ENCODE measurements at regions not wholly inside any gene's neighbourhood (a gene's known extent, or its start where the extent isn't known, plus 50 kb on each side); places are given as distances from the start of the nearest gene placed in this dataset.

GRCh38 chr6:119865466-119866350 lies 516.1 kb upstream of the MAN1A1 start:
- Histone ChIP-seq H3K27me3 (ENCODE audit: insufficient read depth, low read length, poor library complexity, severe bottlenecking) (no peaks in the 10 kb centered on the region), H3K9me3 (ENCODE audit: low read length) (no peaks in the 10 kb centered on the region), H3K4me1 (ENCODE audit: insufficient read depth, low read length) (no peaks in the 10 kb centered on the region), H3K27ac (ENCODE audit: low read depth, low read length) (no peak overlapping the region), H3K36me3 (ENCODE audit: insufficient read depth, low read length) (no peaks in the 10 kb centered on the region), H3K4me3 (ENCODE audit: low read length) (no peak overlapping the region)
- POLR2A ChIA-PET, result no interaction called here
- CTCF ChIA-PET, result no interaction called here
- H3K4me3 Mint-ChIP-seq, result no peak overlapping the region
- peaks cover 7 to 17% (median 14%) of the 10 kb centered on the region in 5 donors for H3K9me3 Mint-ChIP-seq
- H3K4me1 Mint-ChIP-seq, result no peaks in the 10 kb centered on the region
- peaks cover 12 to 38% of the 10 kb centered on the region in 2 donors for H3K27me3 Mint-ChIP-seq
- H3K27ac Mint-ChIP-seq, result no peak overlapping the region
- no peaks in the 10 kb centered on the region for H3K36me3 Mint-ChIP-seq
- no peak for DNase-seq

GRCh38 chr6:119862719-119863118 lies 513.2 kb upstream of the MAN1A1 start:
- H3K4me3 ChIP-seq (ENCODE audit: low read length), result no peak overlapping the region
- no peaks in the 10 kb centered on the region for H3K36me3 ChIP-seq (ENCODE audit: insufficient read depth, low read length)
- H3K27ac Mint-ChIP-seq, result no peak overlapping the region
- POLR2A ChIA-PET, result no interaction called here
- no peak overlapping the region for H3K4me3 Mint-ChIP-seq
- no peaks in the 10 kb centered on the region for H3K4me1 Mint-ChIP-seq
- H3K27me3 ChIP-seq (ENCODE audit: insufficient read depth, low read length, poor library complexity, severe bottlenecking), result no peaks in the 10 kb centered on the region
- no peaks in the 10 kb centered on the region for H3K4me1 ChIP-seq (ENCODE audit: insufficient read depth, low read length)
- H3K9me3 ChIP-seq (ENCODE audit: low read length), result no peaks in the 10 kb centered on the region
- CTCF ChIA-PET, result no interaction called here
- H3K27me3 Mint-ChIP-seq, result peaks cover 12 to 32% of the 10 kb centered on the region in 2 donors
- no peak for DNase-seq
- no peak overlapping the region for H3K27ac ChIP-seq (ENCODE audit: low read depth, low read length)
- H3K36me3 Mint-ChIP-seq, result no peaks in the 10 kb centered on the region
- peaks cover 7 to 17% (median 14%) of the 10 kb centered on the region in 5 donors for H3K9me3 Mint-ChIP-seq

- no peak for DNase-seq
- Mint-ChIP-seq H3K4me3 (no peak overlapping the region), H3K36me3 (no peaks in the 10 kb centered on the region), H3K9me3 (no peaks in the 10 kb centered on the region), H3K4me1 (peaks cover 11 to 16% (median 13%) of the 10 kb centered on the region in 3 donors), H3K27me3 (peaks cover 3 to 4% of the 10 kb centered on the region in 2 donors), H3K27ac (no peak overlapping the region)
- no peaks in the 10 kb centered on the region for H3K9me3 ChIP-seq (ENCODE audit: low read length)
- POLR2A ChIA-PET, result no interaction called here
- H3K27me3 ChIP-seq (ENCODE audit: insufficient read depth, low read length, poor library complexity, severe bottlenecking), result no peaks in the 10 kb centered on the region
- H3K36me3 ChIP-seq (ENCODE audit: insufficient read depth, low read length), result no peaks in the 10 kb centered on the region
- no peak overlapping the region for H3K27ac ChIP-seq (ENCODE audit: low read depth, low read length)
- no peak overlapping the region for H3K4me3 ChIP-seq (ENCODE audit: low read length)
- CTCF ChIA-PET, result no interaction called here
- no peaks in the 10 kb centered on the region for H3K4me1 ChIP-seq (ENCODE audit: insufficient read depth, low read length)
Observed at GRCh38 chr6:119858901-119859300, 509.3 kb upstream of the MAN1A1 start.

- peaks cover 11 to 16% (median 13%) of the 10 kb centered on the region in 3 donors for H3K4me1 Mint-ChIP-seq
- no peaks in the 10 kb centered on the region for H3K9me3 Mint-ChIP-seq
- H3K4me1 ChIP-seq (ENCODE audit: insufficient read depth, low read length), result no peaks in the 10 kb centered on the region
- H3K9me3 ChIP-seq (ENCODE audit: low read length), result no peaks in the 10 kb centered on the region
- no peak overlapping the region for H3K27ac ChIP-seq (ENCODE audit: low read depth, low read length)
- no peaks in the 10 kb centered on the region for H3K27me3 ChIP-seq (ENCODE audit: insufficient read depth, low read length, poor library complexity, severe bottlenecking)
- peak overlapping the region; percentile 69 to 88 (median 79) for H3K4me3 Mint-ChIP-seq
- DNase-seq, result peak in 1 of 5 donors; percentile 12
- peak overlapping the region; percentile 10 for H3K4me3 ChIP-seq (ENCODE audit: low read length)
- no peaks in the 10 kb centered on the region for H3K36me3 ChIP-seq (ENCODE audit: insufficient read depth, low read length)
- H3K27ac Mint-ChIP-seq, result peak overlapping the region in 5 of 8 donors; percentile 1 to 82 (median 71)
- no peaks in the 10 kb centered on the region for H3K36me3 Mint-ChIP-seq
- peaks cover under 1 to 3% of the 10 kb centered on the region in 2 donors for H3K27me3 Mint-ChIP-seq
- CTCF ChIA-PET, result no interaction called here
- POLR2A ChIA-PET, result no interaction called here
Observed at GRCh38 chr6:119856136-119856535, 506.6 kb upstream of the MAN1A1 start.

- no peaks in the 10 kb centered on the region for H3K4me1 Mint-ChIP-seq
- no peaks in the 10 kb centered on the region for H3K36me3 ChIP-seq (ENCODE audit: insufficient read depth, low read length)
- no peak overlapping the region for H3K4me3 Mint-ChIP-seq
- no peaks in the 10 kb centered on the region for H3K4me1 ChIP-seq (ENCODE audit: insufficient read depth, low read length)
- H3K9me3 ChIP-seq (ENCODE audit: low read length), result no peaks in the 10 kb centered on the region
- no peaks in the 10 kb centered on the region for H3K9me3 Mint-ChIP-seq
- H3K27me3 ChIP-seq (ENCODE audit: insufficient read depth, low read length, poor library complexity, severe bottlenecking), result no peaks in the 10 kb centered on the region
- ChIA-PET POLR2A (no interaction called here), CTCF (no interaction called here)
- peak overlapping the region in 1 of 8 donors; percentile 6 for H3K27ac Mint-ChIP-seq
- peaks cover 3% of the 10 kb centered on the region in 2 donors for H3K27me3 Mint-ChIP-seq
- H3K27ac ChIP-seq (ENCODE audit: low read depth, low read length), result no peak overlapping the region
- no peak overlapping the region for H3K4me3 ChIP-seq (ENCODE audit: low read length)
- no peaks in the 10 kb centered on the region for H3K36me3 Mint-ChIP-seq
- DNase-seq, result no peak
Observed at GRCh38 chr6:119848696-119849095, 499.1 kb upstream of the MAN1A1 start.

- H3K4me1 Mint-ChIP-seq, result no peaks in the 10 kb centered on the region
- peaks cover 0 to 11% (median 4%) of the 10 kb centered on the region in 5 donors for H3K9me3 Mint-ChIP-seq
- H3K36me3 ChIP-seq (ENCODE audit: insufficient read depth, low read length), result no peaks in the 10 kb centered on the region
- peaks cover 2 to 6% of the 10 kb centered on the region in 2 donors for H3K27me3 Mint-ChIP-seq
- no peaks in the 10 kb centered on the region for H3K27me3 ChIP-seq (ENCODE audit: insufficient read depth, low read length, poor library complexity, severe bottlenecking)
- H3K9me3 ChIP-seq (ENCODE audit: low read length), result no peaks in the 10 kb centered on the region
- no peaks in the 10 kb centered on the region for H3K4me1 ChIP-seq (ENCODE audit: insufficient read depth, low read length)
- no peak for DNase-seq
- no peak overlapping the region for H3K4me3 Mint-ChIP-seq
- no peaks in the 10 kb centered on the region for H3K36me3 Mint-ChIP-seq
- H3K27ac ChIP-seq (ENCODE audit: low read depth, low read length), result no peak overlapping the region
- no peak overlapping the region for H3K4me3 ChIP-seq (ENCODE audit: low read length)
- ChIA-PET CTCF (no interaction called here), POLR2A (no interaction called here)
- no peak overlapping the region for H3K27ac Mint-ChIP-seq
Observed at GRCh38 chr6:119845161-119845560, 495.6 kb upstream of the MAN1A1 start.

GRCh38 chr6:119844387-119844786 lies 494.8 kb upstream of the MAN1A1 start:
- Histone ChIP-seq H3K36me3 (ENCODE audit: insufficient read depth, low read length) (no peaks in the 10 kb centered on the region), H3K4me3 (ENCODE audit: low read length) (no peak overlapping the region), H3K27me3 (ENCODE audit: insufficient read depth, low read length, poor library complexity, severe bottlenecking) (no peaks in the 10 kb centered on the region), H3K27ac (ENCODE audit: low read depth, low read length) (no peak overlapping the region), H3K4me1 (ENCODE audit: insufficient read depth, low read length) (no peaks in the 10 kb centered on the region), H3K9me3 (ENCODE audit: low read length) (no peaks in the 10 kb centered on the region)
- Mint-ChIP-seq H3K27me3 (peaks cover 4 to 7% of the 10 kb centered on the region in 2 donors), H3K4me1 (no peaks in the 10 kb centered on the region), H3K27ac (no peak overlapping the region), H3K9me3 (peaks cover 0 to 13% (median 4%) of the 10 kb centered on the region in 5 donors), H3K4me3 (no peak overlapping the region), H3K36me3 (no peaks in the 10 kb centered on the region)
- ChIA-PET POLR2A (no interaction called here), CTCF (no interaction called here)
- no peak for DNase-seq

- Mint-ChIP-seq H3K4me3 (no peak overlapping the region), H3K27me3 (peaks cover 4 to 7% of the 10 kb centered on the region in 2 donors), H3K9me3 (peaks cover 0 to 13% (median 4%) of the 10 kb centered on the region in 5 donors), H3K27ac (no peak overlapping the region), H3K36me3 (no peaks in the 10 kb centered on the region), H3K4me1 (no peaks in the 10 kb centered on the region)
- Histone ChIP-seq H3K4me3 (ENCODE audit: low read length) (no peak overlapping the region), H3K36me3 (ENCODE audit: insufficient read depth, low read length) (no peaks in the 10 kb centered on the region), H3K4me1 (ENCODE audit: insufficient read depth, low read length) (no peaks in the 10 kb centered on the region), H3K27ac (ENCODE audit: low read depth, low read length) (no peak overlapping the region), H3K27me3 (ENCODE audit: insufficient read depth, low read length, poor library complexity, severe bottlenecking) (no peaks in the 10 kb centered on the region), H3K9me3 (ENCODE audit: low read length) (no peaks in the 10 kb centered on the region)
- CTCF ChIA-PET, result no interaction called here
- DNase-seq, result no peak
- POLR2A ChIA-PET, result no interaction called here
Observed at GRCh38 chr6:119842191-119842590, 492.6 kb upstream of the MAN1A1 start.

All from CD8-positive, alpha-beta memory T cell (primary cell).